ENCODE measurements at regions not wholly inside any gene's neighbourhood (a gene's known extent, or its start where the extent isn't known, plus 50 kb on each side); places are given as distances from the start of the nearest gene placed in this dataset.
"Not testable (repeated sequence)": the region's sequence is repeated elsewhere in the genome, so short reads cannot be mapped to it uniquely, and the experiment has no call there.

DNA sequence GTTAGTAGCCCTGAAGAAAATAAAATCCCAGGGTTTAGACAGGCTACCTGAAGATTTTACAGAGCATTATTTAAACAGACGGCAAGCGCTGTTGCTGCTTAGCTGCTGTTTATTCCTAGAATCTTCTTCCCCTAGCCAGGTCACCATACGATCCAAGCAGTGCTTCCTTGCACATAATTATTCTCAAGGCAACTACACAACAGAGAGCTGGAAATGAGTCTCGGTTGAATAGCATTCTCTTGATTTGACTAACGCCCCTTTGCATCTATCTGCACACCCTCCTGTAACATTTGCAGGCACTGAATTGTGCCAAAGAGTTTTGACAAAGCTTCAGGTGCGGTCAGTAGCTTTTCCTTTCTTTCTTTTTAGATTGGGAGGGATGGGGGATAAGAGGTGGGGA, 564.4 kb downstream of the TBL1XR1 start:
- no peak for DNase-seq (ENCODE audit: low read depth, low spot score)

- DNase-seq (ENCODE audit: low read depth, low spot score): no peak
Measured at GRCh38 chr3:176631165-176631564, 566.1 kb downstream of the TBL1XR1 start.

- no peak for DNase-seq (ENCODE audit: low read depth, low spot score)
Measured at GRCh38 chr3:176628101-176628639, 569.1 kb downstream of the TBL1XR1 start.

DNA sequence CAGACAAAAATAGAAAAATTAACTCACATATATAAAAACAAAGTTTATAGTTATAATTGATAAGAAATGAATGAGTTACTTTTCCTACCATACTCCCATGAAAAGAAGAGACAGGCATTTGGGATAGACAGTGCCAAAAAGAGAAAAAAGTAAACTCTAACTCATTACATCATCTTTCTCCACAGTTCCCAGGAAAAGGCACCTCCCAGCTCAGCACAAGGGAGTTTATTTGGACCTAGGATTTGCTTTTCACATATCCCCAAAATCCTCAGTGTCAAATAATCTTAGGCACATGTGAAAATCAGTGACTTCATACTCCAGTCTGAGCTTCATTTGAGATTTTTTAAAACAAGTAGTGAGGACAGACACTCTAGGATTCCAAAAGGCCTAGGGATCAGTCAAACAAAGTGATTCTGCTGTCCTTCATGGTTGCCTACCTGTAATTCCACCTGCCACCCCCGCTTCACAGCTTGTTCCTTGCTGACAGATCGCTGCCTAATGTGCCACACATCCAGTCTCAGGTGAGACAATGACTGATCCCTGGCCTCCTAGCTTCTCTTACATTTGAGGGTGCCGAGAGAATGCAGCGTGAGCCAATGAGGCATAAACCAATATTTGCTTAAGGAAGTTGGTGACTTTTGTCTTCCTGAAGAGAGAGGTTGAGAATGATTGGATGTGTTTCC, 573.7 kb downstream of the TBL1XR1 start:
- DNase-seq (ENCODE audit: low read depth, low spot score): no peak

DNA sequence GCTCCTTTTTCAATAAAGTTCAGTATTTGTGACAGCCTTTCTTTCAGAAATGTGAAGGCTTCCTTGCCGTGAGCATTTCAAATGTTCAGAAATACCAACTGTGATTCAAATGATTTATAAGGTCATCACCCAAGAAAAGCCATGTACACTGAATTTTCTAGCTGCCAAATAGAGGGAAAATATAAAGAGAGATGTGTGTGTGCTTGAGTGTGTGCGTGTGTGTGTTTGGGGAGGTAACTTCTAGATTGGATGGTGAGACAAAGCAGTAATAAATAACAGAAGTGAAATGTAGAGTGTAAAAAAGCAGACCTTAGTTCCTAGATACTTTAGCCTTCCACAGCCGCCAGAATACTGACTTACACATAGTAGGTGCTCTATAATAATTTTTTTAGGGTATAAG, 577.4 kb downstream of the TBL1XR1 start:
- DNase-seq (ENCODE audit: low read depth, low spot score): no peak

DNA sequence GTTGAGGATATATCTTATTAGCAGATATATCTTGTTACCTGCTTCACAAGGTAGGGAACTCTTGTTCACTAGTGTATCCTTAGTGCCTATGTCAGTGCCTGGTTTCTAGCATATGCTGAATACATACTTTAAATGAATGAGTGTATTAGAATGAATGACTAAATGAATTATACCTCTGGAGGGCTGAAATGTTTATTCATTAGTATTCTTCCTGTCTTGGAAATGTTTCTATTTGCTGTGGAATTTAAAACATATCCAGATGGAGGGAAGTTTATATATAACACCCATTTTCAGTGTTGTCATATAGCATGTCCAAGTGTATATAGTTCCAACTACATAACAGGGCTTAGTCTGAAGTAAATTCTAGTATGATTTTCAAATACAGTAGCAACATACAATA, 581.5 kb downstream of the TBL1XR1 start:
- DNase-seq (ENCODE audit: low read depth, low spot score): no peak

DNA sequence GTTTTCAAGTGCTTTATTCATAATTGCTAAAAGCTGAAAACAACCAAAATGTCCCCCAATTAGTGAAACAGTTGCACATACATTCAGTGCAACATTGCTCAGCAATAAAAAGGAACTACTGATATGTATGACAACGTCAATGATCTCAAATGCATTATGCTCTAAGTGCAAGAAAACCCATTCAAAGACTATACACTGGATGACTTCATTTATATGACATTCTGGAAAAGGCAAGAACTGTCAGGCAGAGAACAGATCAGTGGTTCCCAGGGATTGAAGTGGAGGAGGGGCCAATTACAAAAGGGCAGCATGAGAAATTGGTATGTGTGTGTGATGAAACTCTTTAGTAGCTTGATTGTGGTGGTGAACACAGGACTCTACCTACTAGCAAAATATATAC, 585.6 kb downstream of the TBL1XR1 start:
- DNase-seq (ENCODE audit: low read depth, low spot score): no peak

DNA sequence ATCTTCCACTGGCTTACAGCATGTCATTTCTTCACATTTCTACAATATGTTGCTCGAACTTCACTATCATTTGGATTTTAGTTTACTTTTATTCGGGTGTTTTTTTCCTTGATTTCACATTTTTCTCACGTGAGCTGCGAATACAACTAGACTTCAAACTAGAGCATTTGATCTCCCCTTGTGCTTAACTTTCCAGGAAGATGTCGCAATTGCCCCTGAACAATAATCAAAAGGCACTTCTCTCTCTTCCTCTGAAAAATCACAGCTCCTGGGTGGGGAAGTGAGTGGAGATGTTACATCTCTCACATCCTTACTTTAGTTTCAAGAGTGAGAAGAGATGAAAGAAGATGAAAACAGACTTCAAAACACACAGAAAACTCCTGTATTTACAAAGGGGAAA, 587.9 kb downstream of the TBL1XR1 start:
- DNase-seq (ENCODE audit: low read depth, low spot score): no peak

DNA sequence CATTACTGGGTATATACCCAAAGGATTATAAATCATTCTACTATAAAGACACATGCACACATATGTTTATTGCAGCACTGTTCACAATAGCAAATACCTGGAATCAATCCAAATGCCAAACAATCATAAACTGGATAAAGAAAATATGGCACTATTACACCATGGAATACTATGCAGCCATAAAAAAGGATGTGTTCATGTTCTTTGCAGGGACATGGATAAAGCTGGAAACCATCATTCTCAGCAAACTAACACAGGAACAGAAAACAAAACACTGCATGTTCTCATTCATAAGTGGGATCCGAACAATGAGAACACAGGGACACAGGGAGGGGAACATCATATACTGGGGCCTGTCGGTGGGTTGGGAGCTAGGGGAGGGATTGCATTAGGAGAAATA, 591.7 kb downstream of the TBL1XR1 start:
- not testable (repeated sequence) for DNase-seq (ENCODE audit: low read depth, low spot score)

- DNase-seq (ENCODE audit: low read depth, low spot score): no peak
Measured at GRCh38 chr3:176595307-176595706, 602.0 kb downstream of the TBL1XR1 start.

GRCh38 chr3:176590722-176591121, 606.6 kb downstream of the TBL1XR1 start:
- DNase-seq (ENCODE audit: low read depth, low spot score): no peak

GRCh38 chr3:176587089-176587488, 610.2 kb downstream of the TBL1XR1 start:
- no peak for DNase-seq (ENCODE audit: low read depth, low spot score)

DNA sequence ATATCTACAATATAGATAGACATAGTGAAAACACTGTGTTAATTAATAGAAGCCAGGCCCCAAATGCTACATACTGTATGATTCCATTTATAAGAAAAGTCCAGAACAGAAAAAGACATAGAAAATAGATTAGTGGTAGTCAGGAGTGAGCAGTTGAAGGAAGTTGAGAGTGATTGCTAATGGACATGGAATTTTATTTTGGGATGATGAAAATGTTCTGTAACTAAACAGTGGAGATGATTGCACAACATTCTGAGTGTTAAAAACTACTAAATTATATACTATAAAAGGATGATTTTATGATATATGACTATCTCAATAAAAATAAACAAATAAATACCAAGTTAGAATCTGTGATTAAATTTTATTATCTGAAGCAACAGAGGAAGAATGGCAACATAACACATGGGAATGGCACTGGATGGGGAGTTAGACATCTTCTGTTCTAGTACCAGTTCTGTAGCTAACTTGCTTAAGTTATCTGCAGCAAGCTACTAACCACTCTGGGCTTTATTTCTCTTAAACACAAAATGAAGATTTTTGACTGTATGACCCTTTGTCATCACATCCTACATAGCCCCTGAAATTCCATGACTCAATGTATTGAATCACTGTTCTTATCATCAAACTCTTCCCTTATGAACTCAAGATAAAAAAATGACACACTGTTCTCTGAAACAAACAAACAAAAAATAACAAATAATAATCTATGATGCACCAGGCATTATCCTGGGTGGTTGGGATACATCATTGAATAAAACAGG, 612.7 kb downstream of the TBL1XR1 start:
- no peak for DNase-seq (ENCODE audit: low read depth, low spot score)

- DNase-seq (ENCODE audit: low read depth, low spot score): no peak
Measured at GRCh38 chr3:176583956-176584355, 613.3 kb downstream of the TBL1XR1 start.

DNA sequence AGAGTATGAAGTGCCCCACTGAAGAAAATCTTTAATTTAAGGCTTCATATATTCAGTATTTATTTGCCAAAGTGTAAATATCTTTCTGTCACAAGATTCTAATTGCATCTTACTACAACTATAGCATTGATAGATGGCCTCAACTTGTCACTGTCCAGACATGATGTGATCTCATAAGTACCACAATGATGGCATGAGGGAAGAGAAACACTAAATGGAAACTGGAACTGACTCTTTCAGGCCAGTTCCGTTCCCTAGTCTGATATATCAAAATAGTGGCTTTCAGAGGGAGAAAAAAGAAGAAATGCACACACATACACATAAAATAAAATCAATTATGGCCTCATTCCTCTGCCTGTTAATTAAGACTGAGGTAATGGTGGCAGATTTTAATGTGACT, 615.7 kb downstream of the TBL1XR1 start:
- no peak for DNase-seq (ENCODE audit: low read depth, low spot score)

GRCh38 chr3:176579711-176580185, 617.5 kb downstream of the TBL1XR1 start:
- DNase-seq (ENCODE audit: low read depth, low spot score): no peak

- DNase-seq (ENCODE audit: low read depth, low spot score): no peak
Measured at GRCh38 chr3:176578316-176578715, 619.0 kb downstream of the TBL1XR1 start.

DNA sequence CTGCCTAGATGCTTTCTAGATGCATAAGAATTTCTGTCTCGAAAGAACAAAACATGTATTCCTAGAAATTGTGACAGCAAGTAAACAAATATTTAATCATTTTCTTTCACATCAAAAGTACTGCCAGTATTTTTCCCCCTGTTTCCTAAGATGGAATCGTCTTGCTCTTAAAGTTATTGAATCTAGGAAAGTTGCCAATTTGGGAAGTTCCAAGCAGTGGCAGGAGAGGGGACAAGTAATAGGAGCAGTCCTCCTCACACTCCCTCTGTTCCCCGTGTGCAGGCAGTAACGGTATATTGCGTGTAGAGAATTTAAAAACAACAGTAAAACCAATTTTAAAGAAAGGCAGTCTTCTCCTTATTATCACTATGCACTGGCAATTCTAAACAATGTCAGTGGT, 619.8 kb downstream of the TBL1XR1 start:
- no peak for DNase-seq (ENCODE audit: low read depth, low spot score)

GRCh38 chr3:176574786-176575185, 622.5 kb downstream of the TBL1XR1 start:
- DNase-seq (ENCODE audit: low read depth, low spot score): no peak

DNA sequence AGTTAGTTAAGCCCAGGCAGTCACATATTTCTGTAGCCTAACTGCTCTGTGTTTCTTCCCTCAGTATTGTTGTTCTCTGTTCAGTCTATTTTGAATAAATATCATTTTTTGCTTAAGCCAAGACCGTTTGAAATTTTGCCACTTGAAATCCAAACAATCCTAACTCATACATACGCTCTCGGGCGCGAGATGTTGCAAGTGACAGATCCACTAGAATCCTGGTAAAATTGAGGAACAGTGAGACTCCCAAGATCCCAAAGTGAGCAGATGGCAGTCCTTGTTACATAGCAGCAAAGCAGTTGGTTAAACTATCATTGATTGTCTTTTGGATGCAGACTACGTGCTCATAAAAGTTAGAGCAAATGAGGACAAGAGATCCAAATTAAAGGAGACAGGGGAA, 625.4 kb downstream of the TBL1XR1 start:
- DNase-seq (ENCODE audit: low read depth, low spot score): no peak

DNA sequence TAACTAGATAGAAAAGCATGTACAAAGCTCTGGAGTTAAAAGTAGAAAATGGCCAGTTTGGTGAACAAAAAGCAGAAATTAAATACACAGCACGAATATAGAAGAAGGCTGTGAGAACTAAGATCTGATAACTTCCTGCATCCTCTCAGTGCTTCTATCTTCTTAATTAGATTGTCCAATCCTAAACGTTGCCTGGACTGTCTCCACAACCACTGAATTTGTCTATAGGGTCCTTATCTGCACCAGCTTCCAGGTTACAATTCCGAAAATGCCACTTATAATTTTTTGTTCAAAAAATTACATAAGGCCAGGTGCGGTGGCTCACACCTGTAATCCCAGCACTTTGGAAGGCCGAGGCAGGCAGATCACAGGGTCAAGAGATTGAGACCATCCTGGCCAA, 626.3 kb downstream of the TBL1XR1 start:
- no peak for DNase-seq (ENCODE audit: low read depth, low spot score)

GRCh38 chr3:176568189-176568588, 629.1 kb downstream of the TBL1XR1 start:
- no peak for DNase-seq (ENCODE audit: low read depth, low spot score)

DNA sequence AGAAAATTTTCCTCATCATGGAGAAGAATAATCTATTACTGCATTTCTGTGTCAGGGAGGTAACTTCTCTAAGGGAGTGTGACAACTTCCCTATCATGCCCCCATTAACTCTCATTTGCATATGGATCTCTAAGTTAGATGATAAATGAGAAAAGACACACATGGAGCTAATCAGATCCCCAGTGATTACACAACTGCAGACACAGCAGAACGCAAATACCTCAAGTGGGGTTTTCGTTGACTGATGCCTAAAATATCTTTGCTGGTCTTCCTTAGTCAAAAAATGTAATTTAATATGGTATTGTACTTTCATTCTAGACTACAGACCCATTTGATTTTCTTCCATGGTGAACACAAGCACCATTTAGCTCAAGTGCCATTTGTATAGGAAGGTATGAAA, 630.5 kb downstream of the TBL1XR1 start:
- no peak for DNase-seq (ENCODE audit: low read depth, low spot score)
